Stimulated activated CD4-positive, alpha-beta T cell treated with anti-CD3 and anti-CD28 coated beads, Interleukin-1b, Interleukin-23, amount 100 ng/mL, for 24 hours (primary cell): ENCODE measurements at regions not wholly inside any gene's neighbourhood (a gene's known extent, or its start where the extent isn't known, plus 50 kb on each side); places are given as distances from the start of the nearest gene placed in this dataset.

ENCODE experiments used
- DNase-seq, 4 experiments: peaks; one replicate each; pipeline ENCODE4 v3.0.0-alpha.2; 2020; ENCODE audit warnings: low read depth in 4 of 4, low spot score in 1 of 4

DNA sequence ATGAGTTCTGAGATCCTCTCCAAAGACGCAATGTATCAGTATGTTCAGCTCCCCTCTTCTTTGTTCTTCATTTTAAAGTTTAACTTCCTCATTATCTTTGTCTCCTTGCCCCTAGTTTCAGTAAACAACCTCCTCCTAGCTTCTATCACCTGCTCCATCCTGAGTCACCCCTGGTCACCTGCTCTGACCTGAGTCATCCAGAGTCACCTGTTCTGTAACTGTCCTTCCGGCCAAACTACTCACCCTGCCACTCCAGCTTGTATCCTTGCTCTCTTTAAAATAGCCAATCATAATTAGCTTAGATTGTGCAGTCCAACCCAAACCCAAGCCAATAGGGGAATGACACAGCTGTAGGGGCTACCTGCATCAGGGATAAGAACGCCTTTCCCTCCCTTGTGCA, 332.0 kb downstream of the OLFM3 start:
- no peak for DNase-seq

DNA sequence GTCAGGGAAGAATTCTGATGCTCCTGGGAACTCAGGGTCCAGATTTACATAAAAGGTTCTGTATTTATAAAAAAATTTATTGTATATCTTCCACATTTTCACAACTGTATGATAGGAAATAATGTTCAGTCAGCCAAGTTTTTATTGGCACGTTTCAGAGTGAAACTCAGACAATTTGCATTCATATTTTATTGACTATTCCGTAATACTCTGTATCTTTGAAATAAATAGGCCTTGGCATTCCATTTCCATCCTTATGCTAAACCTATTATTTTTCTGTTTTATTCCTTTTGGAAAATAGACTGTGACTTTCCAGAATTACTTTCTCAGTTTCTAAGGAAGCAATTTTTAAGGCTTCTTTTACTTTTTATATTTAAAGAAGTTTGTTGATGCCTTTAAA, 329.0 kb downstream of the OLFM3 start:
- no peak for DNase-seq

DNA sequence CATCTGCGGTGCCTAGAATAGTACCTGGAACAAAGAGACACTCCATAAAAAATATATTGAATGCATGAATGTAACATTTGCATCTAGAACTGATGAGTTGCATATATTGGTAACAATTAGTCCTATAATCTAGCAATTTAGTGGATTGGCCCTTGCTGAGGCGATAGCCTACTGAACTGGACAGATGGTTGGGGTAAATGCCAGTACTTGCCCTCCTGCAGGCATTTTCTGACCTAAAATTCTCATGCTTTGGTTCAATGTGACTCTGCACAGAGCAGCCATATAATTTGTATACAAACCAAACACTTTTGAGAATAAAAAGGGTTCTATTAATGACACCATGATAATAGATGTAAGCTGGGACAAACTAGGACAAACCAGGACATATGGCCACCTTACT, 313.6 kb downstream of the OLFM3 start:
- no peak for DNase-seq

DNA sequence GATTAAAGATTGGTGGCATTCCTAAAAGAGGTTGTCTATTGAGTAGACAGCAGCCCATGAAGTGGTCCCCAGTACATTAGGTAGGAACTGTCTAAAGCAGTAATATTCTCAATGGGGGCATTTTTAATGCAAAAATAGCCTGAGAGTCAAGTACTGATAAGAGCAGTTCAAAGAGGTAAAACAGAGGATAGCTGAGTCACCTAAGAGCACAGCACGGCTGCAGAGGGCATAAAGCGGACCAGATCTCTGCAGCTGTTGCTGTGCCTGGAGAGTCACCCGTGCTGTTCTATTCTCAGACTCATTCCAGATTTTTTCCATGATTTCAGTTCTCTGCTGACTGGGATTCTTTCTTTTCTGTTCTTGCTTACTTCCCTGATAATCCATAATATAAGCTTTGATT, 313.2 kb downstream of the OLFM3 start:
- DNase-seq = no peak

DNA sequence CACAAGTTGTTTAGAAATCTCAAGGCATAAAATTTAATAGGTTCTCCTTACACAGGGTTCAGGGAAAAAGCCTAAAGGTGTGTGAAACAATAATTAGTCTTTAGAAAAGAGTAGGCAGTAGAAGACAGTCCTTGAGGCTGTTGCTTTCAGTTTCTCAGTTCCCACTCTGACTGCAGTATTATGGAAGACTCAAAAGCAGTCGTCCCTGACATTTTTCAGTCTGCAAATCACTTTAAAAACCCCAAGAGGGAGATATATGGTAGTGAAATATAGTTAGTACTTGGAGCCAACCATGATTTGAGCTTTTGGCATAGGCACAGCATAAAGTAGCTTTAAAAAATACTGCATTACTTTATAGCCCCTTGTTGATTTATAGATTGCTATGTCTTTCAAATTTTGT, 299.7 kb downstream of the OLFM3 start:
- DNase-seq = no peak

DNA sequence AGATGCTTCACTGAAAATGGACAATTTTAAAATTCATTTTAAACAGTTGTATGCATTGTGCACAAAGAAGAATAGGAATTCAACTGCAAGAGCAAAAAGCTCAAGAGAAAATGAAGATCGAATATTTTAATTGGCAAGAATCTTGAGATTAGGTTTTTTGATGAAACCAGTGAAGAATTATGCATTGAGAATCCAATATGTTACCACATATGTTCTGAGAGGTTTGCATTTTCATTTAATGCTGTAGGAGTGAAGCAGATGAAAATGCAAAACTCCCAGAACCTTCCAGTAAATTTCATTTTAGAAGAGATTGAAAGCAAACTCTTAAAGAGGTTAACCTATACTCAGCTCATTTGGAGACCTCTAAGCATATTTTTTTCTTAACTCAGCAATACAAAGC, 298.0 kb downstream of the OLFM3 start:
- no peak for DNase-seq

DNA sequence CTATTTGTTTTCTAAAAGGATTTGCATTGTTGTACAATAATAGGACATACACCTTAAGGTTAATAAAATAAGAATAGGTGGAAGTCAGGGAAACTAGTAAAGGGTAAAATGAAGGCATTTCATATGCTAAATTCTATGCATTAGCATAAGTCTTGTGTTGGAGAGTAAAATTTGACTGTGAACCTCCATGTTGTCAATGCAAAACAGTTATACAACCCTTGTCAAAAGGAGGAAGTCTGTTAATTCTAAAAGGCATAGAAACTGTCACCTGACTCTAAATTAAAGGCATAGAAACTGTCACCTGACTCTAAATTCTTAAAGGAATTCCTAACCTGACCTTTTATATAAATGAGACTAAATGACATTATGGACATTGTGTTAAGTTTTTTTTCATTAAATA, 291.8 kb downstream of the OLFM3 start:
- no peak for DNase-seq

DNA sequence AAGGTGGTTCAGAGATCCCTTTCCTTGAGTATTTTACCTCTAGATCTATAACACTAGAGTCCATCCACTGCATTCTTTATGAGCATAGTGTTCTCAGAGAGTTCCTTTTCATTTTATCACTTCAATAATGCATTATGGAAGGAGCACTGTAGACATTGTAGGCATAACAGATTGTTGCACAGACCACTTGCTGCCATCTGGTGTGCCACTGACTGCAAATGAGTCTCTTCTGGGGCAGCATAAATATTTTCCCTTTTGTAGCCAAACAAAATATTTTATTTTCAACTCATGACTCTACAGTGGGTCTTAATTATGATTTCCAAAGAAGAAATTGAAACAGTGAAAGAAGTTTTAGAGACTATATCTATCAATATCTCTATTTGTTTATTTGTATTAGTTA, 290.4 kb downstream of the OLFM3 start:
- DNase-seq = no peak

DNA sequence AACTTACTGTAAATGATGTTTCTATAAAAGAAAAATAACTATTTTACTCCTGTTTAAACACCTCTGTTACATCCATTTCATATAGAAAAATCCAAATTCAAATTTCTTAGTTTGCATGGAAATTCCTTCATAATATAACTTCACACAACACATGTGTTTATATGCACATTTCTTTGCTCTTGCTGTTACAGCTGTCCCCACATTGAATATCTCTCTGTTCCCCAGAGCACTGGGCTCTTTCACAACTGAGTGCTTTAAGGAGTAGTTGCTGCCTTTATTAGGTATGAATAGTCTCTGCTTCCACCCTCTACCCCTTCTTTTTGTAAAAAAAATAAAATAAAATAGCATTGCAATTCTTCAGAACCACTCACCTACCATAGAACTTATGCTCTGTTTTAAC, 287.0 kb downstream of the OLFM3 start:
- no peak for DNase-seq

DNA sequence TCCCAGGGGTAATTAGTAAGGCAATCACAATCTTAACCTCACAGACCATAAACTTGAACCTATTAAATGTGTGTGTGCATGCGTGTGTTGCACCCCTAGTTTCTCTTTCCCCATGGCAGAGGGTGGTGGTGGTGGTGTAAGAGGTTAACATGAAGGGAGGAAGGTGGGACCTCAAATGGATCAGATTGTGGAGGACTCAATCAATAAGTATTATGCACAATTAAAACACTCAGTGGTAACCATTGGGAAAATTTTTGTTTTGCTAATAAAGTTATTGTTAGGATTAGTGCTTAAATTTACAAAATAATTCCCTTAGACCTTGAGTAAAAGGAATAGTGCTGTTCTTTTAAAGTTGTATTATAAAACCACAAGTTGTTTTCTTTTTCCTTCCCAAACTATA, 283.0 kb downstream of the OLFM3 start:
- no peak for DNase-seq

DNA sequence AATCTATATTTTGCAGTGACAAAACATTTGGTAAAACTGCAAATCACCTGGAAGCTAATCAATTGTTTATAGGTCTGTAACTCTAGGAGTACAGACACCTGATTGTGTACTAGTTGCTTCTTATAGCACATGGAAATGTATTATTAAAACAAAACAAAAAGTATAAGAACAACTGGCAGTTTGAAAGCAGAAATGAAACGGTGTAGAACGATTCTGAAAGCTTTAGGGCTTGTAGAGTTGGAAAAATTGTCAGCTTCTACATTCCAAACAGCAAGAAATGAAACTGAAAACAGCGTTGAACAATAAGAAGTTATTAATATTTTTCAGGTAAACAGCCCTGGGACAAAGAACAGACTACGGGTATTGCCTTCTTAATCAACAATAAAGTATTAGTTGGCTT, 273.3 kb downstream of the OLFM3 start:
- DNase-seq = no peak

DNA sequence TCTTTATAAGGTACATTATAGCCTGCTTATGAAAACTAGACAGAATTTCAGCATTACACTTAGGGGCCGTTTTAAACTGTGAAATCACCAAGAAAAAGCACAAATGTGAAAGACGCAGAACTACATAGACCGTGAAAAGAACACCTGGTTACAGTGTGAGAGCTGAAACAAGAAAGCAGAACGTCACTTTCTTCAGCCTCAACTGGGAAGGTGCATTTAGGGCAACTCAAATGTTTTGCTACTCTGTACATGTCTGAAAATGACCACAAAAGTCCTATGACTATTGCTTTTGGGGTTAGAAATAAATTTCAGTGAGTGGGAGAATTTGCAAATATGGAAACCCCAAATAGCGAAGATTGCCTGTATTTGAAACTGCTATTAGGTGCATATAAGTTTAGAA, 268.7 kb downstream of the OLFM3 start:
- DNase-seq = no peak

DNA sequence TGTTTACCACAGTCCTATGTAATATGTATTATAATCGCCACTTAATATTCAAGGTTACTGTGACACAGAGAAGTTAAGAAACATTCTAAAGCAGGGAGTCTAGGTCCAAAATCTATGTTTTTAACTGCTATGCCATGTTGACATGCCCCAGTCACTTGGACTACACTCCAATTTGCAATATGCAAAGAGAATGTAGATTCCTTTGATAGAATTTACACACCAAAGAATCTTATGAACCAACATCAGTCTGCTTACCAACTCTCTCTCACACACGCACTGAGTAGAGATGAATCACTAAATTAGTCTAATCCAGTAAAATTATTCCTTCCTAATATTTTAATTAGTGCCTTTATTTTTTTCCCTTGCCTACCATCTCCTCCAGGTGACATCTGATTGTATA, 266.2 kb downstream of the OLFM3 start:
- DNase-seq = no peak

DNA sequence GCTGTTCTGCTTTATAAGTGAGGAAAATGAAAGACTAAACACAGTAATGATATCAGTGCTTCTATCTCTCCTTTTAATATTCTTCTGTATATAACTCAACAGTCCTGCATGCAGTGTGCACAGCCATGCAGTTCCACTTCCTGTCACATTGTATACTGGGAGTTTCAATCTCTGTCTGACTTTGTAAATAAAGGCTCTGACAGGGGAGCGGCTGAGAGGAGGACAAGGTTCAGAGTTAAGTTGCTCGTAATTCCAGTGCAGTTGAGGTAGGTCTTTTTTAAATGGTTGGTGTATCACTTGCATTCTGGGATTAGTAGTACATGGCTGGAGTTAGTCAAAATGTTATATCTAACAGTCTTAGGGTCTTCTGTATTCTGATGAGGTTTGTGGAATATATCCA, 264.5 kb downstream of the OLFM3 start:
- DNase-seq = no peak

DNA sequence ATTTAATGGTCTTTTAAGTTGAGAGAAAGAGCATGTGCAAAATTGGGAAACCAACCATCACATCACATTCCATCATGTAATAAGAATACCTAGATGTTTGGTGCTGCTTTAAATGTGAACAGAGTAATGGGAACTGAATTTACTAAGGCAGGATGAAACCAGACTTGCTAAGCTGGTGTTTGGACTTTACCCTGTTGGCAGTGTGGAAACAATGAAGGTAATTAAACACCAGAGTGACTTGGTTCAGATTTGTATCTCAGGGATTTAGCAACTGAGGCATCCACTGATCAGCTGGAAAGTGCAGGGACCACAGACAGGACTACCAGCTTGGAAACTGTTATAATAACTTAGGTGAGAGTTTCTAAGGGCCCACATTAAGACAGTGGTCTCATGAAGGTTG, 263.4 kb downstream of the OLFM3 start:
- no peak for DNase-seq

DNA sequence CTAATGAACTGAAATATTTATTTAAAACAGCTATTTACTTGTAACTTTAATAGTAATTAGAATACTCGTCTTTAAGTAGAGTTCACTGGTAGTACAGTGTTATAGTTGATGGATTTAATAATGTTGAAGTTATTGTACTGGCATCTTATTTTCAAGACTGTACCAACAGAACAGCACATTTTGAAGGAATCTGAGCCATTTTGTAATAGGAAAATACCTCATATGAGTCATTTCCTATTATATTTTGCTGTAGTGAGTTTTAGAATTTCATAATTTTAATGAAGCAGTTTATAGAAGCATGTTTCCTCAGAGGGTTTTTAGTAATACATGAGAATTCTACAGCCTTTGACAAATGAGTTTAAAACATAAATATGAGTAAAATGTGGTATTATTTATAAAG, 258.3 kb downstream of the OLFM3 start:
- DNase-seq = no peak

DNA sequence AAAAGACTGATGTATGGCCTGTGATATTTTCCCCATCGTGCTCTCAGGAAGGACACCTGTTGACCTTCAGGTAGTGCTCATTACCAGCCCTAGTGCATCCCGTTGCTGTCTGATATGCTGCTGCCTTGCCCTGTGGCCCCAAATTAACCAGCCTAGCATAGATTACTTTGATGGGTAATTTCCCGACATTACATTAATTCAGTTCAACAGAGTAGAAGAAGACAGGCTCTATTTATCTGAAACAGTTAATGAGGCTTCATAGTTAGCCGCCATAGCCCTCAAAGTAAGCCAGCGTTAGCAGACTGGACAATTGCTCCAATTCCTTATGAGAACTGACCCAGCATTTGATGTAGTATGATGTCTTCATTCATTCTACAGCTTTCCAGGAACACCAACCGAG, 257.6 kb downstream of the OLFM3 start:
- no peak for DNase-seq

DNA sequence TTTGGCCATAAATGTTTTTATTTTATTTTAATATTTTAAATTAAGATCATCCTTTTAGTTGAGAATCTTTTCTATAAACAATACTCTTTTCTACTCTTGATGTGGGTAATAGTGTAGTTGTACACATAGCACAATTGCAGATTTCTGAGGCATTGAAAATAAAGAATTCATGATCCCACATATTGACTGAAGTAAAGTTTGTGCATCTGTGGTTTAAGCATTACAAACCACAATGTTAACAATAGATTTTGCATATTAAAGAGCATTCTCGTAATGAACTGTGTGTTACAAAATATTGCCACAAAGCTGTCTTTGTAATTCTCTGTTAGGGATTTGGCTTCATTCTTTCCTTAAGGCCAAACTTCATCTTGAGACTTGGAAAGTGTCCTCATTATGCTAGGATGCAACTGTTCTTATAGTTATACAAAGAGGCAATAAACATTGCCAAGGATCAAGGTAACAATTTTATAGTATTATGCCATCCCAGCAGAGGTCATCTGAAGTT, 256.8 kb downstream of the OLFM3 start:
- DNase-seq = no peak

DNA sequence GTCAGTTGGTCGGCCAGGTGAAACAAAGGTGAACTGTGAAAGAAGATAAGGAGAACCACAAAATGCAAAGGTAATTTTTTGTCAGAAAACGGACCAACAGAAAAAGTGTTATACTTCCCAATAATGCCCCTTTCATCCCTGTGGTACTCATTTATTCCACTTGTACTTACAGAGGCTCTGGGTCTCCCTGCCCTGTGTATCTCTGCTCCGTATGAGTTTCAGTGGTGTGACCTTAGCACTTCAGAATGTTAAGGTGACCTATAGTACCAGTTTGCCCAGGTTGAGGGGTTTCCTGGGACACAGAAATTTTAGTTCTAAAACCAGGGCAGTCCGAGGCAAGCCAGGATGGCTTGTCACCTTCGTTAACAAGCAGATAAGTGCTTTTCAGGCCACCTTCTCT, 254.8 kb downstream of the OLFM3 start:
- DNase-seq = no peak

DNA sequence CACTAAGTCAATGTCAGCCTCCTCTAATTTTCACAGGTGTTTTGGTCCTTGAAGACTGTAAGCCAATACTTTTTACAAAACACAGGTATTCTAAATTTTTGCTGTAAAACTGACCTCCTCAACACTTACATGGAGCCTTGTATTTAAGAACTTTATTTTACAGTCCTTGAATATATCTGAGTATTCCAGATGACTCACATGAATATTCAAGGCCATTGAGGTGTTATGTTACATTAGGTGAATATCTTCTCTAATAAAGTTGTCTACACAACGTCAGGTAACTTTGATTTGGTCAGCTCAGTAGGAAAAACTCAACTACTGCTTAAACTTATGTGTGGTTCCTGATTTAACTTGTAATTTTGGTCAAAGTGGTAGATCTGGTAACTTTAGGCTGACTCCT, 254.2 kb downstream of the OLFM3 start:
- no peak for DNase-seq

DNA sequence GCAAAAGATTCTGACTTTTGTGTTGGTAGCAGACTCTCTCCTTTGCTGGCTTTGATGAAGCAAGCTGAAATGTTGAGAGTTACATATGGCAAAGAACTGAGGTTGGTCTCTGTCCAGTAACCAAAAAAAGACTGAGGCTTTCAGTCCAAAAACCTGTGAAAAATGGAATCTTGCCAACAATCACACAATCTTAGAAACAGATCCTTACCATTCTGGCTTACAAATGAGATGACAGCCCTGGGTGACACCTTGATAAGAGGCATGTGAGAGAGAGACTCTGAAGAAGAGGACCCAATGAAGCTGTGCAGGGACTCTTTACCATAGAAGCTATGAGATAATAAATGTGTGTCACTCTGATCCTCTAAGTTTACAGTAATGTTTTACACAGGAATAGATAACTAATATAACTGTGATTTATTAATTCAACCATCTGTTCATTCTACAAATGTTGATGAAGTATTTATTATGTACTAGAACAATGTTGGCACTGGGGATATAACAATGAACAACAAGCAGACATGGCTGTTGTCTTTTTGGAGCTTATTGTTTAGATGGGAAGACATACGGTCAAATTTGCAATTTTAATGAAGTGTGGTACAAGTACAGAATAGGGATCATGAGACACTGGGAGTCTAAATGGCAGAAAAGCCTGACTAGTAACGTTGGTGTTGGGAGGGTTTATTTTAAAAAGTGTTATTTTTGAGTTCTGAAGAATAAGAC, 251.0 kb downstream of the OLFM3 start:
- no peak for DNase-seq

DNA sequence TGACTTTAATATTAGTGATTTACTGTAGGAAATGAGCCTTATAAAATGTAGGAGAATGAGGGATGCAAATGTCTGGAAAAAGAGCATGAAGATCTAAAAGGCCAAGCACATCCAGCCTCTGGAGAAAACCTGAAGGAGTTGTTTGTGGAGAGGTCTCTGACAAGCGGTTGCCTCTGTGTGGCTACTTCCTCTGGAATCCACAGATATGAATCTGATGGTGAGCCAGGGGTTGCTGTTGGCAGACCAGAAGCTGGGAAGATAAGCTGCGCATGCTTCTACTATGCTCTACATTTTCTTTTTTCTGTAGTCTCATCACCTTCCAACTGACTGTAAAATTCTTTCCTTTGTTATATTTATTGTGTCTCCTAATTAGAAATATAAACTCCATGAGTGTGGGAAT, 248.6 kb downstream of the OLFM3 start:
- DNase-seq = no peak
